ENCODE measurements at regions not wholly inside any gene's neighbourhood (a gene's known extent, or its start where the extent isn't known, plus 50 kb on each side); places are given as distances from the start of the nearest gene placed in this dataset.

GRCh38 chr4:111836601-111837000 is 308.7 kb upstream of the FAM241A start:
- TF ChIP-seq CTCF (IDR thresholded peaks at IDR 0.05; ENCODE audit: low read depth, low read length, missing input control): no peak
- no peak for TF ChIP-seq NR2F2 (IDR thresholded peaks at IDR 0.05)
- TF ChIP-seq ATF3 (IDR thresholded peaks at IDR 0.05): no peak
- TF ChIP-seq RAD21 (IDR thresholded peaks at IDR 0.05): no peak
- no peak for TF ChIP-seq REST (IDR thresholded peaks at IDR 0.05)
- no peak for TF ChIP-seq MAX (IDR thresholded peaks at IDR 0.05)
- TF ChIP-seq YY1 (IDR thresholded peaks at IDR 0.05): no peak
- no peak for TF ChIP-seq TAF1 (conservative IDR thresholded peaks at IDR 0.05)
- no peak for TF ChIP-seq GABPA (IDR thresholded peaks at IDR 0.05 in 1 of 2, conservative IDR thresholded peaks at IDR 0.05 in 1 of 2)
- TF ChIP-seq FOXA1 (IDR thresholded peaks at IDR 0.05): no peak
- TF ChIP-seq JUND (IDR thresholded peaks at IDR 0.05): no peak
- TF ChIP-seq EGR1 (IDR thresholded peaks at IDR 0.05; ENCODE audit: low read depth in 2 of 2): no peak
- TF ChIP-seq ZBTB33 (IDR thresholded peaks at IDR 0.05): no peak

All from liver (tissue), 3 donors.